SJCRH30 (cell line): ENCODE measurements at regions not wholly inside any gene's neighbourhood (a gene's known extent, or its start where the extent isn't known, plus 50 kb on each side); places are given as distances from the start of the nearest gene placed in this dataset.

ENCODE experiments used
- DNase-seq, 2 experiments: peaks; one replicate each; pipeline ENCODE4 v3.0.0-alpha.2; 2015 to 2020
- H3K27ac ChIP-seq: fragments of 250-450 bp; sonication (Bioruptor Pico); 2 replicates; pipeline ENCODE4 v1.5.1; 2020; ENCODE audit warnings: mild to moderate bottlenecking, moderate library complexity
- H3K27me3 ChIP-seq: fragments of 250-450 bp; sonication (Bioruptor Pico); 2 replicates; pipeline ENCODE4 v1.5.1; 2020; ENCODE audit warnings: mild to moderate bottlenecking, moderate library complexity
- H3K36me3 ChIP-seq: fragments of 250-450 bp; sonication (Bioruptor Pico); 2 replicates; pipeline ENCODE4 v1.5.1; 2020; ENCODE audit warnings: mild to moderate bottlenecking, moderate library complexity
- H3K4me1 ChIP-seq: fragments of 250-450 bp; sonication (Bioruptor Pico); 2 replicates; pipeline ENCODE4 v1.5.1; 2020; ENCODE audit warnings: mild to moderate bottlenecking, moderate library complexity
- H3K4me3 ChIP-seq: fragments of 250-450 bp; sonication (Bioruptor Pico); 2 replicates; pipeline ENCODE4 v1.5.1; 2020; ENCODE audit warnings: mild to moderate bottlenecking, moderate library complexity
- H3K9me3 ChIP-seq: fragments of 250-450 bp; sonication (Bioruptor Pico); replicated peaks from 2 replicates; pipeline ENCODE4 v1.5.1; 2020; ENCODE audit warnings: mild to moderate bottlenecking, moderate library complexity

GRCh38 chr2:36087344-36087743, 268.2 kb upstream of the CRIM1 start:
- no peak overlapping the region for H3K4me3 ChIP-seq
- H3K27ac ChIP-seq: no peak overlapping the region
- H3K4me1 ChIP-seq: no peaks in the 10 kb centered on the region
- H3K36me3 ChIP-seq: no peaks in the 10 kb centered on the region
- no peaks in the 10 kb centered on the region; the same call in 1 of the 2 replicates for H3K27me3 ChIP-seq
- no peak for DNase-seq
- H3K9me3 ChIP-seq: peaks cover 8% of the 10 kb centered on the region

- Histone ChIP-seq H3K4me3 (no peak overlapping the region), H3K4me1 (no peaks in the 10 kb centered on the region), H3K27me3 (no peaks in the 10 kb centered on the region; the same call in 1 of the 2 replicates), H3K27ac (no peak overlapping the region), H3K36me3 (no peaks in the 10 kb centered on the region), H3K9me3 (no peaks in the 10 kb centered on the region)
- DNase-seq: no peak
Measured at GRCh38 chr2:36079793-36080192, 275.8 kb upstream of the CRIM1 start.

GRCh38 chr2:36074008-36074407, 281.6 kb upstream of the CRIM1 start:
- Histone ChIP-seq H3K4me3 (no peak overlapping the region), H3K36me3 (no peaks in the 10 kb centered on the region), H3K4me1 (no peaks in the 10 kb centered on the region), H3K27ac (no peak overlapping the region), H3K9me3 (no peaks in the 10 kb centered on the region), H3K27me3 (no peaks in the 10 kb centered on the region)
- DNase-seq: no peak

GRCh38 chr2:36071698-36072097, 283.9 kb upstream of the CRIM1 start:
- no peak overlapping the region for H3K27ac ChIP-seq
- H3K27me3 ChIP-seq: no peaks in the 10 kb centered on the region
- DNase-seq: no peak
- H3K36me3 ChIP-seq: no peaks in the 10 kb centered on the region
- no peaks in the 10 kb centered on the region for H3K4me1 ChIP-seq
- H3K4me3 ChIP-seq: no peak overlapping the region
- H3K9me3 ChIP-seq: no peaks in the 10 kb centered on the region

GRCh38 chr2:36069074-36069473, 286.5 kb upstream of the CRIM1 start:
- no peaks in the 10 kb centered on the region for H3K9me3 ChIP-seq
- H3K27ac ChIP-seq: no peak overlapping the region
- H3K36me3 ChIP-seq: no peaks in the 10 kb centered on the region
- no peak overlapping the region for H3K4me3 ChIP-seq
- no peaks in the 10 kb centered on the region for H3K27me3 ChIP-seq
- no peak for DNase-seq
- H3K4me1 ChIP-seq: no peaks in the 10 kb centered on the region

- Histone ChIP-seq H3K36me3 (no peaks in the 10 kb centered on the region), H3K9me3 (no peaks in the 10 kb centered on the region), H3K4me3 (no peak overlapping the region), H3K4me1 (no peaks in the 10 kb centered on the region), H3K27ac (no peak overlapping the region), H3K27me3 (no peaks in the 10 kb centered on the region)
- no peak for DNase-seq
Measured at GRCh38 chr2:36068086-36068485, 287.5 kb upstream of the CRIM1 start.

GRCh38 chr2:36060133-36060532, 295.4 kb upstream of the CRIM1 start:
- H3K9me3 ChIP-seq: no peaks in the 10 kb centered on the region; the same call in 1 of the 2 replicates
- DNase-seq: no peak
- H3K27me3 ChIP-seq: no peaks in the 10 kb centered on the region
- H3K4me1 ChIP-seq: no peaks in the 10 kb centered on the region
- H3K27ac ChIP-seq: no peak overlapping the region
- H3K36me3 ChIP-seq: no peaks in the 10 kb centered on the region
- no peak overlapping the region for H3K4me3 ChIP-seq

GRCh38 chr2:36059691-36060090, 295.9 kb upstream of the CRIM1 start:
- no peaks in the 10 kb centered on the region for H3K27me3 ChIP-seq
- no peak overlapping the region for H3K4me3 ChIP-seq
- DNase-seq: no peak
- no peak overlapping the region for H3K27ac ChIP-seq
- H3K9me3 ChIP-seq: no peaks in the 10 kb centered on the region; the same call in 1 of the 2 replicates
- no peaks in the 10 kb centered on the region for H3K36me3 ChIP-seq
- H3K4me1 ChIP-seq: no peaks in the 10 kb centered on the region

GRCh38 chr2:36058953-36059352, 296.6 kb upstream of the CRIM1 start:
- H3K36me3 ChIP-seq: no peaks in the 10 kb centered on the region
- H3K27ac ChIP-seq: no peak overlapping the region
- no peaks in the 10 kb centered on the region for H3K27me3 ChIP-seq
- no peaks in the 10 kb centered on the region; the same call in 1 of the 2 replicates for H3K9me3 ChIP-seq
- no peak for DNase-seq
- no peaks in the 10 kb centered on the region for H3K4me1 ChIP-seq
- H3K4me3 ChIP-seq: no peak overlapping the region

- Histone ChIP-seq H3K4me3 (no peak overlapping the region), H3K27ac (no peak overlapping the region), H3K27me3 (no peaks in the 10 kb centered on the region), H3K9me3 (no peaks in the 10 kb centered on the region; the same call in 1 of the 2 replicates), H3K4me1 (no peaks in the 10 kb centered on the region), H3K36me3 (no peaks in the 10 kb centered on the region)
- DNase-seq: no peak
Measured at GRCh38 chr2:36058076-36058475, 297.5 kb upstream of the CRIM1 start.

GRCh38 chr2:36052819-36053218, 302.8 kb upstream of the CRIM1 start:
- Histone ChIP-seq H3K36me3 (no peaks in the 10 kb centered on the region), H3K4me1 (no peaks in the 10 kb centered on the region), H3K27ac (no peak overlapping the region), H3K27me3 (no peaks in the 10 kb centered on the region), H3K9me3 (no peaks in the 10 kb centered on the region; the same call in 1 of the 2 replicates), H3K4me3 (no peak overlapping the region)
- DNase-seq: no peak

- no peaks in the 10 kb centered on the region for H3K36me3 ChIP-seq
- no peaks in the 10 kb centered on the region for H3K4me1 ChIP-seq
- no peak for DNase-seq
- H3K9me3 ChIP-seq: no peaks in the 10 kb centered on the region
- peaks cover 3% of the 10 kb centered on the region; the same call in 1 of the 2 replicates for H3K27me3 ChIP-seq
- no peak overlapping the region for H3K27ac ChIP-seq
- no peak overlapping the region for H3K4me3 ChIP-seq
Measured at GRCh38 chr2:36044411-36044810, 311.2 kb upstream of the CRIM1 start.

GRCh38 chr2:36035137-36035536, 320.4 kb upstream of the CRIM1 start:
- no peaks in the 10 kb centered on the region for H3K36me3 ChIP-seq
- H3K4me1 ChIP-seq: no peaks in the 10 kb centered on the region
- H3K27me3 ChIP-seq: peaks cover 1% of the 10 kb centered on the region; the same call in 1 of the 2 replicates
- H3K4me3 ChIP-seq: no peak overlapping the region
- no peak for DNase-seq
- H3K9me3 ChIP-seq: no peaks in the 10 kb centered on the region
- H3K27ac ChIP-seq: no peak overlapping the region

GRCh38 chr2:36032046-36032445, 323.5 kb upstream of the CRIM1 start:
- no peaks in the 10 kb centered on the region for H3K27me3 ChIP-seq
- no peaks in the 10 kb centered on the region for H3K36me3 ChIP-seq
- H3K4me1 ChIP-seq: no peaks in the 10 kb centered on the region
- H3K27ac ChIP-seq: no peak overlapping the region
- H3K4me3 ChIP-seq: no peak overlapping the region
- no peaks in the 10 kb centered on the region for H3K9me3 ChIP-seq
- no peak for DNase-seq

GRCh38 chr2:36031471-36031870, 324.1 kb upstream of the CRIM1 start:
- DNase-seq: no peak
- H3K27ac ChIP-seq: no peak overlapping the region
- no peaks in the 10 kb centered on the region for H3K36me3 ChIP-seq
- no peak overlapping the region for H3K4me3 ChIP-seq
- H3K9me3 ChIP-seq: no peaks in the 10 kb centered on the region
- H3K4me1 ChIP-seq: no peaks in the 10 kb centered on the region
- H3K27me3 ChIP-seq: no peaks in the 10 kb centered on the region

GRCh38 chr2:36027616-36028015, 328.0 kb upstream of the CRIM1 start:
- Histone ChIP-seq H3K4me3 (no peak overlapping the region), H3K9me3 (no peaks in the 10 kb centered on the region), H3K36me3 (no peaks in the 10 kb centered on the region), H3K4me1 (no peaks in the 10 kb centered on the region), H3K27ac (no peak overlapping the region), H3K27me3 (no peaks in the 10 kb centered on the region)
- DNase-seq: no peak
